Caco-2 (cell line): ENCODE measurements at regions not wholly inside any gene's neighbourhood (a gene's known extent, or its start where the extent isn't known, plus 50 kb on each side); places are given as distances from the start of the nearest gene placed in this dataset.

Experiments
- BruUV-seq: library from RNA; stranded (reverse); fragments of 400-500 nt; replicated peaks from 2 replicates; lab custom pipeline; 2021; lab: Mats Ljungman, UMichigan
- CTCF ChIA-PET: fragments of 300-600 bp; sonication (Branson Sonifier 250); formaldehyde crosslinking; loops from one replicate; lab custom pipeline; 2022; ENCODE audit warnings: antibody characterized with exemption; lab: Charles Lee
- POLR2A ChIA-PET: fragments of 300-600 bp; sonication (Branson Sonifier 250); formaldehyde crosslinking; loops from one replicate; lab custom pipeline; 2022; ENCODE audit warnings: antibody characterized with exemption; lab: Charles Lee
- DNase-seq, 2 experiments: peaks; one replicate each; pipeline versions ENCODE4 v3.0.0 to v3.0.0-alpha.2; 2020 to 2022
- H3K27me3 ChIP-seq: replicated peaks from 2 replicates; pipeline ENCODE4 v1.6.0; 2011; ENCODE audit warnings: low read length; ENCODE audit not compliant: control insufficient read depth, insufficient read depth
- H3K36me3 ChIP-seq: 2 replicates; pipeline ENCODE4 v1.5.1; 2011; ENCODE audit warnings: low read length; ENCODE audit not compliant: control insufficient read depth, insufficient read depth
- H3K4me1 ChIP-seq: fragments of 250-450 bp; sonication (Bioruptor Pico); 2 replicates; pipeline ENCODE4 v1.5.1; 2020; ENCODE audit warnings: mild to moderate bottlenecking
- H3K4me3 ChIP-seq: 2 replicates; pipeline ENCODE4 v1.5.1; 2011; ENCODE audit warnings: low read depth, mild to moderate bottlenecking, control low read depth, low read length
- H3K9me3 ChIP-seq: fragments of 250-450 bp; sonication (Bioruptor Pico); 2 replicates; pipeline ENCODE4 v1.5.1; 2020; ENCODE audit warnings: mild to moderate bottlenecking, moderate library complexity
- H3K27ac Mint-ChIP-seq: one replicate; pipeline ENCODE4 v1.8.0; 2022; ENCODE audit warnings: mixed read lengths; ENCODE audit not compliant: unreplicated experiment
- H3K27me3 Mint-ChIP-seq: one replicate; pipeline ENCODE4 v1.8.0; 2022; ENCODE audit warnings: mixed read lengths; ENCODE audit not compliant: insufficient read depth, unreplicated experiment
- H3K36me3 Mint-ChIP-seq: one replicate; pipeline ENCODE4 v1.8.0; 2022; ENCODE audit warnings: mild to moderate bottlenecking, mixed read lengths; ENCODE audit not compliant: insufficient read depth, unreplicated experiment
- H3K4me1 Mint-ChIP-seq: one replicate; pipeline ENCODE4 v1.8.0; 2022; ENCODE audit warnings: low read depth, mixed read lengths; ENCODE audit not compliant: unreplicated experiment
- H3K4me3 Mint-ChIP-seq: one replicate; pipeline ENCODE4 v1.8.0; 2022; ENCODE audit warnings: mild to moderate bottlenecking, moderate library complexity, mixed read lengths; ENCODE audit not compliant: unreplicated experiment
- H3K9me3 Mint-ChIP-seq: one replicate; pipeline ENCODE4 v1.8.0; 2022; ENCODE audit warnings: mixed read lengths; ENCODE audit not compliant: unreplicated experiment
- CTCF ChIP-seq, 2 experiments: fragments of 200-600 bp in 1 of 2; IDR thresholded peaks; 1 replicate in 1 of 2; 2 replicates in 1 of 2; pipeline versions ENCODE4 v1.5.1 to v1.8.0; 2011 to 2022; ENCODE audit warnings: antibody characterized with exemption in 1 of 2, control low read depth in 1 of 2, inconsistent platforms in 1 of 2, low read depth in 1 of 2, low read length in 1 of 2, mild to moderate bottlenecking in 1 of 2, moderate library complexity in 1 of 2; ENCODE audit not compliant: insufficient read depth in 1 of 2, severe bottlenecking in 1 of 2, unreplicated experiment in 1 of 2
- intact Hi-C: fragments of 100-400 bp; cut with micrococcal nuclease; formaldehyde crosslinking; loops from one replicate; pipeline ENCODE4 v1.10.0; 2022; ENCODE audit not compliant: unreplicated experiment

DNA sequence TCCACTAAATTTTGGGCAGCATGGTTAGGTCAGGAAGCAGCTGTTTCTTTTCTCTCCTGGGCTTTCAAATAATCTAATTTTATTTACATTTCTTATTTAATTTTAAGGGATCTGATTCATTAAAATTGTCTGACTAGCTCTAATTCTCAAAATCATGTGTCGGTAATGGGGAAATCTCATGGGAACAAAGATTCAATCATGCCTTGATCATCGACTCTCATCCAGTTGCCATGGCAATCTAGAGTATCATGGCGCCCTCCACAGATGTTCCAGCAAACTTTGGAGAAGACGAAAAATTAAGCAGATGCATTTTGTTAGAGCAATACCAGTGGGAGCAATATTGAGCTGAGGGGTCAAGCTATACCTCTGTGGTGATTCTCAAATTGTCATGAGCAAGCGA lies 358.0 kb upstream of the CDH4 start:
- DNase-seq = no peak
- POLR2A ChIA-PET = no interaction called here
- H3K4me3 ChIP-seq = no peak overlapping the region
- no peaks in the 10 kb centered on the region for H3K36me3 Mint-ChIP-seq
- H3K4me1 ChIP-seq = no peaks in the 10 kb centered on the region
- peaks cover 4% of the 10 kb centered on the region for H3K27me3 Mint-ChIP-seq
- H3K4me3 Mint-ChIP-seq = no peak overlapping the region
- no peaks in the 10 kb centered on the region for H3K9me3 Mint-ChIP-seq
- CTCF ChIA-PET = no interaction called here
- H3K4me1 Mint-ChIP-seq = no peaks in the 10 kb centered on the region
- no peaks in the 10 kb centered on the region for H3K27me3 ChIP-seq
- BruUV-seq = no TSS peak
- no peaks in the 10 kb centered on the region for H3K9me3 ChIP-seq
- no peak overlapping the region for H3K27ac Mint-ChIP-seq
- H3K36me3 ChIP-seq = no peaks in the 10 kb centered on the region
- no peak for TF ChIP-seq CTCF (IDR thresholded peaks at IDR 0.05; ENCODE audit: insufficient read depth in 1 of 2, low read depth in 1 of 2, low read length in 1 of 2, severe bottlenecking in 1 of 2, unreplicated experiment in 1 of 2)
- intact Hi-C loops = no loop called here

DNA sequence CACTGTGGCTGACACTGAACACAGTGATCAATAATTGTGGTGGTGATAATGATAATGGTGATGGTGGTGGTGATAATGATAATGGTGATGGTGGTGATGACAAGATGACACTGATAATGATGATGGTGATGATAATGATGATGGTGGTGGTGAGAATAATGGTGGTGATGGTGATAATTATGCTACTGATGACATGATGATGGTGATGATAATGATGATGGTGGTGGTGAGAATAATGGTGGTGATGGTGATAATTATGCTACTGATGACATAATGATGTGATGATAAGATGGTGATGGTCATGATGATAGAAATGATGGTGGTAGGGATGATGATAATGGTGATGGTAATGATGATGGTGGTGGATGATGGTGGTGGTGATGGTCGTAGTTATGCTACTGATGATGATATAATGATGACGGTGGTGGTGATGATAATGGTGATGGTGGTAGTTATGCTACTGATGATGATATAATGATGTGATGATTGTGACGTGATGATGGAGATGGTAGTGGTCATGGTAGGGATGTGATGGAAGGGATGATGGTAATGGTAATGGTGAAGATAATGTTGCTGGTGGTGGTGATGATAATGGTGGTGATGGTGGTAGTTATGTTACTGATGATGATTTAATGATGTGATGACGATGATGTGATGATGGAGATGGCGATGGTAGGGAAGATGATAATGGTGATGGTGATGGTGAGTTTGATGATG lies 356.5 kb upstream of the CDH4 start:
- H3K36me3 Mint-ChIP-seq = no peaks in the 10 kb centered on the region
- Histone ChIP-seq H3K4me3 (no peak overlapping the region), H3K9me3 (no peaks in the 10 kb centered on the region), H3K4me1 (no peaks in the 10 kb centered on the region), H3K27me3 (no peaks in the 10 kb centered on the region), H3K36me3 (no peaks in the 10 kb centered on the region)
- H3K9me3 Mint-ChIP-seq = no peaks in the 10 kb centered on the region
- no TSS peak for BruUV-seq
- H3K27ac Mint-ChIP-seq = no peak overlapping the region
- no peak overlapping the region for H3K4me3 Mint-ChIP-seq
- H3K27me3 Mint-ChIP-seq = no peaks in the 10 kb centered on the region
- POLR2A ChIA-PET = no interaction called here
- H3K4me1 Mint-ChIP-seq = no peaks in the 10 kb centered on the region
- intact Hi-C loops = no loop called here
- CTCF ChIA-PET = no interaction called here
- no peak for TF ChIP-seq CTCF (IDR thresholded peaks at IDR 0.05; ENCODE audit: insufficient read depth in 1 of 2, low read depth in 1 of 2, low read length in 1 of 2, severe bottlenecking in 1 of 2, unreplicated experiment in 1 of 2)
- no peak for DNase-seq

GRCh38 chr20:60897976-60898375 lies 354.1 kb upstream of the CDH4 start:
- CTCF ChIA-PET = no interaction called here
- H3K27me3 ChIP-seq = no peaks in the 10 kb centered on the region
- BruUV-seq = no TSS peak
- no peaks in the 10 kb centered on the region for H3K36me3 ChIP-seq
- Mint-ChIP-seq H3K9me3 (peaks cover 14% of the 10 kb centered on the region), H3K27me3 (no peaks in the 10 kb centered on the region), H3K36me3 (no peaks in the 10 kb centered on the region), H3K4me3 (no peak overlapping the region), H3K27ac (no peak overlapping the region), H3K4me1 (no peaks in the 10 kb centered on the region)
- TF ChIP-seq CTCF (IDR thresholded peaks at IDR 0.05; ENCODE audit: insufficient read depth in 1 of 2, low read depth in 1 of 2, low read length in 1 of 2, severe bottlenecking in 1 of 2, unreplicated experiment in 1 of 2) = no peak
- H3K4me1 ChIP-seq = no peaks in the 10 kb centered on the region
- intact Hi-C loops = no loop called here
- DNase-seq = no peak
- POLR2A ChIA-PET = no interaction called here
- H3K4me3 ChIP-seq = no peak overlapping the region
- H3K9me3 ChIP-seq = no peaks in the 10 kb centered on the region; the same call in none of the 2 replicates
